Tibial nerve (tissue), 4 donors: ENCODE measurements at regions not wholly inside any gene's neighbourhood (a gene's known extent, or its start where the extent isn't known, plus 50 kb on each side); places are given as distances from the start of the nearest gene placed in this dataset.
"Not testable (repeated sequence)": the region's sequence is repeated elsewhere in the genome, so short reads cannot be mapped to it uniquely, and the experiment has no call there.

Source experiments
- CTCF ChIP-seq, 5 experiments: fragments of 200-600 bp in 3 of 5; fragments of 450-650 bp in 2 of 5; sonication (generic) in 3 of 5; IDR thresholded peaks; one replicate each; pipeline ENCODE4 v1.5.1; 2016 to 2019; ENCODE audit warnings: antibody characterized with exemption in 5 of 5, mild to moderate bottlenecking in 3 of 5, moderate library complexity in 2 of 5
- EP300 ChIP-seq, 2 donors: sonication (generic); formaldehyde crosslinking; IDR thresholded peaks; one replicate each; pipeline ENCODE4 v1.6.1; 2017; ENCODE audit warnings: antibody characterized with exemption in 2 of 2, mild to moderate bottlenecking in 1 of 2
- POLR2A ChIP-seq, 2 donors: fragments of 450-650 bp; IDR thresholded peaks; one replicate each; pipeline ENCODE4 v1.6.1; 2017; ENCODE audit warnings: antibody characterized with exemption in 2 of 2, mild to moderate bottlenecking in 2 of 2, moderate library complexity in 2 of 2

GRCh38 chr1:85522458-85522857 is 57.5 kb upstream of the DDAH1 start:
- TF ChIP-seq POLR2A, CTCF, EP300 (IDR thresholded peaks at IDR 0.05): not testable (repeated sequence)
